ENCODE measurements at regions not wholly inside any gene's neighbourhood (a gene's known extent, or its start where the extent isn't known, plus 50 kb on each side); places are given as distances from the start of the nearest gene placed in this dataset.

DNA sequence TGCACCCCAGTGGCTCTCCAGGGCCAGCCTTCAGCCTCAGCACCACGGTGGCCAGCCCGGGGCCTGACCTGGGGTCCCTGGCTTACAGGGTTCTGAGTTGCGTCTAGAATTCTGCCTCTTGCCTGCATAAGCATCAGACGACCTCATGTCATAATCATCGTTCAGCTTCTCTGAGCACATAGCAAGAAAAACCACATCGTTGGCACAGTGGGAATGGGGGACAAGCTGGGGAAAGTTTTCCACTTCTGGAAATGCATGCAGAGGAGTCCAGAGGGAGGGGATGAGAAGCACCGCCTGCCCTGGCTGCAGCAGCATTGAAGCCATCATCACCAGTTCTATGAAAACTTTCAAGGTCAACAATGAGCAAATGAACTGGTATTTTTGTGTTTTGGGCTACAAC is 441.0 kb upstream of the FRG1 start:
- TF ChIP-seq ZNF248 (tag by site-specific recombination; IDR thresholded peaks at IDR 0.05) (no peak), CTCF (tag by site-specific recombination; IDR thresholded peaks at IDR 0.05) (no peak), ZNF155 (tag by site-specific recombination; IDR thresholded peaks at IDR 0.05) (no peak), ZBTB1 (tag by site-specific recombination; IDR thresholded peaks at IDR 0.05) (no peak), YY1 (tag by site-specific recombination; IDR thresholded peaks at IDR 0.05) (no peak), ZBTB21 (tag by site-specific recombination; IDR thresholded peaks at IDR 0.05) (no peak), SALL2 (tag by site-specific recombination; IDR thresholded peaks at IDR 0.05; ENCODE audit: borderline replicate concordance) (no peak)
- TF ChIP-seq, protein P1, sequence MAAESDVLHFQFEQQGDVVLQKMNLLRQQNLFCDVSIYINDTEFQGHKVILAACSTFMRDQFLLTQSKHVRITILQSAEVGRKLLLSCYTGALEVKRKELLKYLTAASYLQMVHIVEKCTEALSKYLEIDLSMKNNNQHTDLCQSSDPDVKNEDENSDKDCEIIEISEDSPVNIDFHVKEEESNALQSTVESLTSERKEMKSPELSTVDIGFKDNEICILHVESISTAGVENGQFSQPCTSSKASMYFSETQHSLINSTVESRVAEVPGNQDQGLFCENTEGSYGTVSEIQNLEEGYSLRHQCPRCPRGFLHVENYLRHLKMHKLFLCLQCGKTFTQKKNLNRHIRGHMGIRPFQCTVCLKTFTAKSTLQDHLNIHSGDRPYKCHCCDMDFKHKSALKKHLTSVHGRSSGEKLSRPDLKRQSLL (tag by site-specific recombination; IDR thresholded peaks at IDR 0.05): no peak
